Ammon's horn (tissue), 1 donor: ENCODE measurements at regions not wholly inside any gene's neighbourhood (a gene's known extent, or its start where the extent isn't known, plus 50 kb on each side); places are given as distances from the start of the nearest gene placed in this dataset.
"Not testable (repeated sequence)": the region's sequence is repeated elsewhere in the genome, so short reads cannot be mapped to it uniquely, and the experiment has no call there.

Source experiments
- DNase-seq: peaks from one replicate; pipeline ENCODE4 v3.0.0-alpha.2; 2016; ENCODE audit warnings: low spot score

DNA sequence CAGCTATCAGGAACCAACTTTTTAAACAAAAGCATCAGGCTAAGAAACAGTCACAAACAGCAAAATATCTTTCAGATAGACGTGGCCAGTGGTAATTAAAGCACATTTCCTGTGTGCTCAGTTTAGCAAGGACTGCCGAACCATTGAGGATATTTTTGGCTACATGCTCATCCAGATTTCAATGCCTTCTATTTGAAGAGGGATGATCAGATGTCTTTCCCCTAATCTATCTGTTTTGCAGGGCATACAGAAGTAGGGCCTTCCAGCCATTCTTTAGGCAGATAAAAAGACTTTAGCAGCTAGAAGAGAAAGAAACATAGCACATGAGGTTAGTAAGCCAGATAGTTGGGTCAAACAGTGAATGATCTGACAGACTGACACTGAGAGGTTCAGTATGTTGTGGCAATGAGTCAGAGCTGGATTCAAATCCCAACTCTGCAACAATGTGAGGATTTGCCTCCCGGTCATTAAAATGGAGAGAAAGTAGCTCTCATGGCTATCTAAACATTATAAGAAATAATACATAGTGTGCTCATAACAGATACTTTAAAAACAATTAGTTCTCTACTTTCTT lies 100.0 kb upstream of the PRKG2 start:
- DNase-seq: no peak

GRCh38 chr4:81314196-81314896 lies 99.3 kb upstream of the PRKG2 start:
- no peak for DNase-seq

- DNase-seq: no peak
Observed at GRCh38 chr4:81307991-81308390, 93.0 kb upstream of the PRKG2 start.

DNA sequence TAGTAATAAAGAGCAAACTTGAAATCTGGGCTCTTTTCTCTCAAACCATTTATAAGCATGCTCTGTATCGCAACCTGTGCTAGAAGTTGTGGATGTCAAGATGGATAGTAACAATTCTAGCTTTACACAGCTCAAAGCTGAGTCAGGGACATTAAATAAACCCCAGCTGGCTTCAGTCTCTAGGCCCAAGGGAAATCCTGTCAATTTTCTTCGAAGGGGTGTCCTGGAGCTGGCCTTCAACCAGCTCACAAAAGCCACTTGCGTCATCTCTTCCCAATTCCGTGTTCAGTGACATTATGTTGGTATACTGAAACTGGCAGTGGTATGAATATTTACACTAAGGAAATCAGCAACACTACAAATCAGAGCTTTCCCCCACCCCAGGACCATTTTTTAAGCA lies 89.8 kb upstream of the PRKG2 start:
- DNase-seq: no peak

DNA sequence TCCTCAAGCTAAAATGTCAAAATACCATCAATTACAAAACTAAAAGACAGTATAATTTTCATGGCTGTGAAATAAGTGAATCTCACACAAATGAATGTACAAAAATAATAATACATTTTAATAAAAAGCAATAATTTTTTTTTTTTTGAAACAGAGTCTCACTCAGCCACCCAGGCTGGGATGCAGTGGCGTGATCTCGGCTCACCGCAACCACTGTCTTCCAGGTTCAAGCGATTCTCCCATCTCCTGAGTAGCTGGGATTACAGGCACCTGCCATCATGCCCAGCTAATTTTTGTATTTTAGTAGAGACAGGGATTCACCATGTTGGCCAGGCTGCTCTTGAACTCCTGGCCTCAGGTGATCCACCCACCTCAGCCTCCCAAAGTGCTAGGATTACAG lies 85.3 kb upstream of the PRKG2 start:
- not testable (repeated sequence) for DNase-seq

DNA sequence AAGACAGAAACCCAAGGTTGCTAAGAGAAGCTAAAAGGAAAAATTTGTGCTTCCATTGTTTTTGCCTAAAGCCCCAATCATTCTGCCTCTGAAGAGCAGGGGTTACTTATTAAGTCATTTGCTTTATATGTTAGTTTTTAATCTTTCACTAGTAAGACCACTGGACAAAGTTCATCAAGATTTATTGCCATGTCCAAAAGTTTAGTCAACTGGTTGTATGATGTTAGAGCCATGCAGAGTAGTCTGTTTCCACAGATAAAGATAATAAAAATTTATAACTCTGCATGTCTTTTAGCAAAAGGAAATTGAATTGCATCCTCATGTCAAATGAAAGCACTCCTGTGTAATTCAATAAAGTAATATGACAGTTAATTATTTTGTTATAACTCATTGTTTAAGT lies 75.8 kb upstream of the PRKG2 start:
- DNase-seq: no peak

DNA sequence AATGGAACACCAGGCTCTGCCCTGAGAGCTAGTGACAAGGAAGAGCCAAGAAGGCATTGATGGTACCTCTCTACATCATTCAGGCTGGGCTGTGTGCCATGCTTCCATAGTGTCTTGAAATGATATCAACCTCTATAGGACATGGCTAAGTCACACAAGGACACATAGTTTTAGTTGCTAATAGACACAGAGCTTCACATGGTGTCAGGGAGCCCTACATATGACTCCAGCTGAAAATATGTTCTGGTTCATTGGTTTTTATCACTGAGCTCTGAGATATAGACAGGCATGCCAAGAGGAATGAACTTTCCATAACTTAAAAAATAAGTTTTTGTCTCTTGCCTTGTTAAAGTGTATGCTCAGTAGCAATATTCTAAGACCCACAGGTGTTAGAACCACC lies 72.1 kb upstream of the PRKG2 start:
- DNase-seq: no peak

GRCh38 chr4:81282131-81282530 lies 67.1 kb upstream of the PRKG2 start:
- DNase-seq: no peak

- DNase-seq: no peak
Observed at GRCh38 chr4:81274460-81274859, 59.4 kb upstream of the PRKG2 start.

DNA sequence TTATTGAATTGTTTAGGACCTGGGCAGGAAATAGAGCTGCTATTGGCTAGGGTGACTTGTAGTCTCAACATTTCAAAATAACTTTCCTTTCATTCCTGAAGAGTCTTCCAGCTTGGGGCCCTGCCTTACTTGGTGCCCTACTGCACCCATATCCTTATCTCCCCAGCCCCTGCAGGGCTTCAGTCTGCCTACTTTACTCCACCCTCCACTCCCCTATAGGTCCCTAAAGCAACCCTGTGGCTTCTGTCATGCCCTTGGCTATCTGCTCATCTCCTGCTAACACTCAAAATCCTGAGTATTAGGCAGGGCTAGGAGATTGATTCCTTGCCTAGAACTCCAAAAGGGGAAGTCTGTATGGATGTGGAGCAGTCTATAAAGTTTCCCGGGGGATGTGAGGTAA lies 57.6 kb upstream of the PRKG2 start:
- no peak for DNase-seq
